ENCODE measurements at regions not wholly inside any gene's neighbourhood (a gene's known extent, or its start where the extent isn't known, plus 50 kb on each side); places are given as distances from the start of the nearest gene placed in this dataset.

- no peak overlapping the region for H3K27ac ChIP-seq (ENCODE audit: low read depth, low read length)
- H3K4me2 ChIP-seq (ENCODE audit: low read length) = no peak overlapping the region
- H3K4me3 ChIP-seq (ENCODE audit: low read length) = no peak overlapping the region
- no peaks in the 10 kb centered on the region for H3F3A ChIP-seq (ENCODE audit: control insufficient read depth, insufficient read depth)
- H3K4me1 ChIP-seq (ENCODE audit: control insufficient read depth, low read length) = no peaks in the 10 kb centered on the region
- no peaks in the 10 kb centered on the region for H3K79me2 ChIP-seq (ENCODE audit: control insufficient read depth, low read length)
- no peaks in the 10 kb centered on the region for H4K20me1 ChIP-seq (ENCODE audit: control insufficient read depth, insufficient read depth, low read depth, low read length)
- H3K27me3 ChIP-seq (ENCODE audit: control insufficient read depth, low read length) = no peaks in the 10 kb centered on the region
- H3K9me2 ChIP-seq (replicated peaks; ENCODE audit: control insufficient read depth, low read length) = no peaks in the 10 kb centered on the region
- no peaks in the 10 kb centered on the region for H3K36me3 ChIP-seq (ENCODE audit: control insufficient read depth, low read length)
- no peaks in the 10 kb centered on the region for H3K9me3 ChIP-seq (ENCODE audit: control insufficient read depth, insufficient read depth, low read length)
- TF ChIP-seq EZH2phosphoT487 (IDR thresholded peaks at IDR 0.05; ENCODE audit: borderline replicate concordance, low read length) = no peak
- no peak for TF ChIP-seq CTCF (IDR thresholded peaks at IDR 0.05; ENCODE audit: low read depth, low read length, poor library complexity, severe bottlenecking)
Measured at GRCh38 chr3:137554242-137554641, 209.9 kb upstream of the SOX14 start.

GRCh38 chr3:137568880-137569279 lies 195.2 kb upstream of the SOX14 start:
- Histone ChIP-seq H3K79me2 (ENCODE audit: control insufficient read depth, low read length) (no peaks in the 10 kb centered on the region), H3K36me3 (ENCODE audit: control insufficient read depth, low read length) (no peaks in the 10 kb centered on the region), H3K4me2 (ENCODE audit: low read length) (no peak overlapping the region), H4K20me1 (ENCODE audit: control insufficient read depth, insufficient read depth, low read depth, low read length) (no peaks in the 10 kb centered on the region), H3K4me3 (ENCODE audit: low read length) (no peak overlapping the region), H3K4me1 (ENCODE audit: control insufficient read depth, low read length) (no peaks in the 10 kb centered on the region), H3F3A (ENCODE audit: control insufficient read depth, insufficient read depth) (no peaks in the 10 kb centered on the region), H3K9me2 (replicated peaks; ENCODE audit: control insufficient read depth, low read length) (no peaks in the 10 kb centered on the region), H3K27ac (ENCODE audit: low read depth, low read length) (no peak overlapping the region), H3K9me3 (ENCODE audit: control insufficient read depth, insufficient read depth, low read length) (no peaks in the 10 kb centered on the region), H3K27me3 (ENCODE audit: control insufficient read depth, low read length) (no peaks in the 10 kb centered on the region)
- TF ChIP-seq CTCF (IDR thresholded peaks at IDR 0.05; ENCODE audit: low read depth, low read length, poor library complexity, severe bottlenecking) = no peak
- no peak for TF ChIP-seq EZH2phosphoT487 (IDR thresholded peaks at IDR 0.05; ENCODE audit: borderline replicate concordance, low read length)

GRCh38 chr3:137572931-137573330 lies 191.2 kb upstream of the SOX14 start:
- H3K9me2 ChIP-seq (replicated peaks; ENCODE audit: control insufficient read depth, low read length) = no peaks in the 10 kb centered on the region
- H4K20me1 ChIP-seq (ENCODE audit: control insufficient read depth, insufficient read depth, low read depth, low read length) = no peaks in the 10 kb centered on the region
- H3F3A ChIP-seq (ENCODE audit: control insufficient read depth, insufficient read depth) = no peaks in the 10 kb centered on the region
- no peak overlapping the region for H3K4me2 ChIP-seq (ENCODE audit: low read length)
- H3K79me2 ChIP-seq (ENCODE audit: control insufficient read depth, low read length) = no peaks in the 10 kb centered on the region
- H3K36me3 ChIP-seq (ENCODE audit: control insufficient read depth, low read length) = no peaks in the 10 kb centered on the region
- no peak overlapping the region for H3K27ac ChIP-seq (ENCODE audit: low read depth, low read length)
- H3K4me3 ChIP-seq (ENCODE audit: low read length) = no peak overlapping the region
- no peaks in the 10 kb centered on the region for H3K27me3 ChIP-seq (ENCODE audit: control insufficient read depth, low read length)
- H3K9me3 ChIP-seq (ENCODE audit: control insufficient read depth, insufficient read depth, low read length) = no peaks in the 10 kb centered on the region
- H3K4me1 ChIP-seq (ENCODE audit: control insufficient read depth, low read length) = no peaks in the 10 kb centered on the region
- TF ChIP-seq CTCF (IDR thresholded peaks at IDR 0.05; ENCODE audit: low read depth, low read length, poor library complexity, severe bottlenecking) (no peak), EZH2phosphoT487 (IDR thresholded peaks at IDR 0.05; ENCODE audit: borderline replicate concordance, low read length) (no peak)

GRCh38 chr3:137582484-137582883 lies 181.6 kb upstream of the SOX14 start:
- Histone ChIP-seq H3K4me2 (ENCODE audit: low read length) (no peak overlapping the region), H3K27ac (ENCODE audit: low read depth, low read length) (no peak overlapping the region), H3K9me3 (ENCODE audit: control insufficient read depth, insufficient read depth, low read length) (no peaks in the 10 kb centered on the region), H3F3A (ENCODE audit: control insufficient read depth, insufficient read depth) (no peaks in the 10 kb centered on the region), H3K79me2 (ENCODE audit: control insufficient read depth, low read length) (no peaks in the 10 kb centered on the region), H3K36me3 (ENCODE audit: control insufficient read depth, low read length) (no peaks in the 10 kb centered on the region), H3K9me2 (replicated peaks; ENCODE audit: control insufficient read depth, low read length) (no peaks in the 10 kb centered on the region), H4K20me1 (ENCODE audit: control insufficient read depth, insufficient read depth, low read depth, low read length) (no peaks in the 10 kb centered on the region), H3K4me1 (ENCODE audit: control insufficient read depth, low read length) (no peaks in the 10 kb centered on the region), H3K4me3 (ENCODE audit: low read length) (no peak overlapping the region), H3K27me3 (ENCODE audit: control insufficient read depth, low read length) (no peaks in the 10 kb centered on the region)
- no peak for TF ChIP-seq CTCF (IDR thresholded peaks at IDR 0.05; ENCODE audit: low read depth, low read length, poor library complexity, severe bottlenecking)

Measured in DOHH2 (cell line).